ENCODE measurements at regions not wholly inside any gene's neighbourhood (a gene's known extent, or its start where the extent isn't known, plus 50 kb on each side); places are given as distances from the start of the nearest gene placed in this dataset.

- TF ChIP-seq CTCF (IDR thresholded peaks at IDR 0.05; ENCODE audit: insufficient read depth, low read length, severe bottlenecking): no peak
- no peaks in the 10 kb centered on the region for H3K27me3 ChIP-seq (ENCODE audit: control insufficient read depth, insufficient read depth, low read length)
- no peak overlapping the region for H3K4me3 ChIP-seq (ENCODE audit: low read depth, low read length)
- DNase-seq (ENCODE audit: low read depth) (no peak), FAIRE-seq (no peak)
- H3K36me3 ChIP-seq (ENCODE audit: control insufficient read depth, insufficient read depth, low read length): no peaks in the 10 kb centered on the region
Observed at GRCh38 chr2:157067562-157067961, 189.9 kb upstream of the GALNT5 start.

GRCh38 chr2:157068237-157068636 lies 189.3 kb upstream of the GALNT5 start:
- no peak for FAIRE-seq
- no peaks in the 10 kb centered on the region for H3K27me3 ChIP-seq (ENCODE audit: control insufficient read depth, insufficient read depth, low read length)
- no peak for TF ChIP-seq CTCF (IDR thresholded peaks at IDR 0.05; ENCODE audit: insufficient read depth, low read length, severe bottlenecking)

GRCh38 chr2:157075924-157076323 lies 181.6 kb upstream of the GALNT5 start:
- Histone ChIP-seq H3K4me3 (ENCODE audit: low read depth, low read length) (no peak overlapping the region), H3K27me3 (ENCODE audit: control insufficient read depth, insufficient read depth, low read length) (no peaks in the 10 kb centered on the region), H3K36me3 (ENCODE audit: control insufficient read depth, insufficient read depth, low read length) (no peaks in the 10 kb centered on the region)
- no peak for DNase-seq (ENCODE audit: low read depth)
- no peak for TF ChIP-seq CTCF (IDR thresholded peaks at IDR 0.05; ENCODE audit: insufficient read depth, low read length, severe bottlenecking)
- FAIRE-seq: peak; percentile 28

More at GRCh38 chr2:157068237-157068636, 189.3 kb upstream of the GALNT5 start:
- no peak overlapping the region for H3K4me3 ChIP-seq (ENCODE audit: low read depth, low read length)
- no peak for DNase-seq (ENCODE audit: low read depth)
- H3K36me3 ChIP-seq (ENCODE audit: control insufficient read depth, insufficient read depth, low read length): no peaks in the 10 kb centered on the region

GRCh38 chr2:157076526-157077161 lies 180.9 kb upstream of the GALNT5 start:
- Histone ChIP-seq H3K27me3 (ENCODE audit: control insufficient read depth, insufficient read depth, low read length) (no peaks in the 10 kb centered on the region), H3K4me3 (ENCODE audit: low read depth, low read length) (no peak overlapping the region), H3K36me3 (ENCODE audit: control insufficient read depth, insufficient read depth, low read length) (no peaks in the 10 kb centered on the region)
- FAIRE-seq (no peak), DNase-seq (ENCODE audit: low read depth) (no peak)
- TF ChIP-seq CTCF (IDR thresholded peaks at IDR 0.05; ENCODE audit: insufficient read depth, low read length, severe bottlenecking): no peak

GRCh38 chr2:157077753-157078350 lies 179.7 kb upstream of the GALNT5 start:
- H3K4me3 ChIP-seq (ENCODE audit: low read depth, low read length): no peak overlapping the region
- no peaks in the 10 kb centered on the region for H3K36me3 ChIP-seq (ENCODE audit: control insufficient read depth, insufficient read depth, low read length)
- TF ChIP-seq CTCF (IDR thresholded peaks at IDR 0.05; ENCODE audit: insufficient read depth, low read length, severe bottlenecking): no peak
- no peak for DNase-seq (ENCODE audit: low read depth)
- H3K27me3 ChIP-seq (ENCODE audit: control insufficient read depth, insufficient read depth, low read length): no peaks in the 10 kb centered on the region
- no peak for FAIRE-seq

GRCh38 chr2:157082950-157083349 lies 174.6 kb upstream of the GALNT5 start:
- Histone ChIP-seq H3K36me3 (ENCODE audit: control insufficient read depth, insufficient read depth, low read length) (no peaks in the 10 kb centered on the region), H3K4me3 (ENCODE audit: low read depth, low read length) (no peak overlapping the region), H3K27me3 (ENCODE audit: control insufficient read depth, insufficient read depth, low read length) (no peaks in the 10 kb centered on the region)
- FAIRE-seq (no peak), DNase-seq (ENCODE audit: low read depth) (no peak)
- no peak for TF ChIP-seq CTCF (IDR thresholded peaks at IDR 0.05; ENCODE audit: insufficient read depth, low read length, severe bottlenecking)
